PC-3 (cell line): ENCODE measurements at regions not wholly inside any gene's neighbourhood (a gene's known extent, or its start where the extent isn't known, plus 50 kb on each side); places are given as distances from the start of the nearest gene placed in this dataset.

ENCODE experiments used
- ATAC-seq: fragments of 200-7000 bp; cut with Tn5 transposase; 2 replicates; pipeline ENCODE4 v1.9.1; 2020; ENCODE audit warnings: mild to moderate bottlenecking, moderate library complexity
- BruUV-seq: library from RNA; stranded (reverse); fragments of 400-500 nt; replicated peaks from 2 replicates; lab custom pipeline; 2021; lab: Mats Ljungman, UMichigan
- CTCF ChIA-PET: fragments of 300-600 bp; sonication (Branson Sonifier 250); formaldehyde crosslinking; loops from one replicate; lab custom pipeline; 2022; ENCODE audit warnings: antibody characterized with exemption; lab: Charles Lee
- POLR2A ChIA-PET: fragments of 300-600 bp; sonication (Branson Sonifier 250); formaldehyde crosslinking; loops from one replicate; lab custom pipeline; 2022; ENCODE audit warnings: antibody characterized with exemption; ENCODE audit not compliant: unreplicated experiment; lab: Charles Lee
- DNase-seq: peaks from one replicate; pipeline ENCODE4 v3.0.0-alpha.2; 2015
- H2AFZ ChIP-seq: fragments of 300-600 bp; sonication (generic); 2 replicates; pipeline ENCODE4 v1.6.0; 2016; ENCODE audit warnings: antibody characterized with exemption, low read length
- H3F3A ChIP-seq: fragments of 300-600 bp; sonication (generic); one replicate; pipeline ENCODE4 v1.6.0; 2017; ENCODE audit warnings: antibody characterized with exemption, low read length, control low read depth, mild to moderate bottlenecking; ENCODE audit not compliant: unreplicated experiment
- H3K27ac ChIP-seq: fragments of 300-600 bp; sonication (generic); 2 replicates; pipeline ENCODE4 v1.5.1; 2016; ENCODE audit warnings: mild to moderate bottlenecking, low read length
- H3K27me3 ChIP-seq: fragments of 300-600 bp; sonication (generic); 2 replicates; pipeline ENCODE4 v1.6.1; 2016; ENCODE audit warnings: low read length, mixed read lengths
- H3K36me3 ChIP-seq: fragments of 300-600 bp; sonication (generic); 2 replicates; pipeline ENCODE4 v1.6.1; 2016; ENCODE audit warnings: low read depth, mixed run types, low read length, mixed read lengths
- H3K4me1 ChIP-seq: fragments of 300-600 bp; sonication (generic); 2 replicates; pipeline ENCODE4 v1.5.1; 2016; ENCODE audit warnings: low read length; ENCODE audit not compliant: insufficient read depth
- H3K4me2 ChIP-seq: fragments of 300-600 bp; sonication (generic); 2 replicates; pipeline ENCODE4 v1.6.0; 2016; ENCODE audit warnings: low read length
- H3K4me3 ChIP-seq: fragments of 300-600 bp; sonication (generic); 2 replicates; pipeline ENCODE4 v1.5.1; 2016; ENCODE audit warnings: mild to moderate bottlenecking, low read length, mixed read lengths
- H3K79me2 ChIP-seq: fragments of 300-600 bp; sonication (generic); 2 replicates; pipeline ENCODE4 v1.6.1; 2017; ENCODE audit warnings: low read length, mixed read lengths
- H3K9ac ChIP-seq: fragments of 300-600 bp; sonication (generic); 2 replicates; pipeline ENCODE4 v1.6.0; 2016; ENCODE audit warnings: mild to moderate bottlenecking, low read length
- H3K9me2 ChIP-seq: fragments of 300-600 bp; sonication (generic); replicated peaks from 2 replicates; pipeline ENCODE4 v1.6.1; 2016; ENCODE audit warnings: mixed run types, low read length, mixed read lengths
- H3K9me3 ChIP-seq: fragments of 300-600 bp; sonication (generic); 2 replicates; pipeline ENCODE4 v1.6.1; 2016; ENCODE audit warnings: low read length, mixed read lengths
- H4K20me1 ChIP-seq: fragments of 300-600 bp; sonication (generic); 2 replicates; pipeline ENCODE4 v1.6.1; 2016; ENCODE audit warnings: low read length, mixed read lengths
- EZH2 ChIP-seq: fragments of 300-600 bp; sonication (generic); IDR thresholded peaks from one replicate; pipeline ENCODE4 v1.6.1; 2017; ENCODE audit warnings: antibody characterized with exemption, mild to moderate bottlenecking, low read length; ENCODE audit not compliant: unreplicated experiment
- EZH2phosphoT487 ChIP-seq: fragments of 300-600 bp; sonication (generic); IDR thresholded peaks from 2 replicates; pipeline ENCODE4 v1.6.1; 2018; ENCODE audit warnings: mild to moderate bottlenecking, antibody characterized with exemption, low read length, borderline replicate concordance
- intact Hi-C: fragments of 100-400 bp; cut with micrococcal nuclease; formaldehyde crosslinking; loops from 2 replicates; pipeline ENCODE4 v1.9.0; 2023
- TF ChIP-seq, protein P1 (sequence below): fragments of 300-600 bp; sonication (generic); conservative IDR thresholded peaks from 2 replicates; pipeline ENCODE4 v1.5.1; 2017; ENCODE audit warnings: antibody characterized with exemption, low read depth, mild to moderate bottlenecking, low read length

GRCh38 chr1:175875556-175875955, 132.2 kb upstream of the TNR start:
- Histone ChIP-seq H3K9ac (no peak overlapping the region), H3K4me2 (no peak overlapping the region), H3K27ac (no peak overlapping the region), H3K27me3 (no peaks in the 10 kb centered on the region), H3K4me1 (no peaks in the 10 kb centered on the region), H3K9me3 (no peaks in the 10 kb centered on the region), H3K4me3 (no peak overlapping the region), H2AFZ (no peak overlapping the region), H3F3A (no peaks in the 10 kb centered on the region), H4K20me1 (no peaks in the 10 kb centered on the region), H3K36me3 (no peaks in the 10 kb centered on the region), H3K79me2 (no peaks in the 10 kb centered on the region), H3K9me2 (no peaks in the 10 kb centered on the region)
- BruUV-seq, result no TSS peak
- DNase-seq (no peak), ATAC-seq (no peak)
- ChIA-PET POLR2A (no interaction called here), CTCF (no interaction called here)
- no peak for TF ChIP-seq EZH2
- TF ChIP-seq, protein P1, sequence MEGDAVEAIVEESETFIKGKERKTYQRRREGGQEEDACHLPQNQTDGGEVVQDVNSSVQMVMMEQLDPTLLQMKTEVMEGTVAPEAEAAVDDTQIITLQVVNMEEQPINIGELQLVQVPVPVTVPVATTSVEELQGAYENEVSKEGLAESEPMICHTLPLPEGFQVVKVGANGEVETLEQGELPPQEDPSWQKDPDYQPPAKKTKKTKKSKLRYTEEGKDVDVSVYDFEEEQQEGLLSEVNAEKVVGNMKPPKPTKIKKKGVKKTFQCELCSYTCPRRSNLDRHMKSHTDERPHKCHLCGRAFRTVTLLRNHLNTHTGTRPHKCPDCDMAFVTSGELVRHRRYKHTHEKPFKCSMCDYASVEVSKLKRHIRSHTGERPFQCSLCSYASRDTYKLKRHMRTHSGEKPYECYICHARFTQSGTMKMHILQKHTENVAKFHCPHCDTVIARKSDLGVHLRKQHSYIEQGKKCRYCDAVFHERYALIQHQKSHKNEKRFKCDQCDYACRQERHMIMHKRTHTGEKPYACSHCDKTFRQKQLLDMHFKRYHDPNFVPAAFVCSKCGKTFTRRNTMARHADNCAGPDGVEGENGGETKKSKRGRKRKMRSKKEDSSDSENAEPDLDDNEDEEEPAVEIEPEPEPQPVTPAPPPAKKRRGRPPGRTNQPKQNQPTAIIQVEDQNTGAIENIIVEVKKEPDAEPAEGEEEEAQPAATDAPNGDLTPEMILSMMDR, result no peak
- no peak for TF ChIP-seq EZH2phosphoT487
- intact Hi-C loops, result no loop called here

GRCh38 chr1:175874081-175874480, 130.7 kb upstream of the TNR start:
- Histone ChIP-seq H4K20me1 (no peaks in the 10 kb centered on the region), H3K27me3 (no peaks in the 10 kb centered on the region), H2AFZ (no peak overlapping the region), H3K9ac (no peak overlapping the region), H3K4me2 (no peak overlapping the region), H3K79me2 (no peaks in the 10 kb centered on the region), H3K9me3 (no peaks in the 10 kb centered on the region), H3K4me3 (no peak overlapping the region), H3K27ac (no peak overlapping the region), H3F3A (no peaks in the 10 kb centered on the region), H3K36me3 (no peaks in the 10 kb centered on the region), H3K4me1 (no peaks in the 10 kb centered on the region), H3K9me2 (no peaks in the 10 kb centered on the region)
- POLR2A ChIA-PET, result no interaction called here
- DNase-seq (peak; percentile 10), ATAC-seq (no peak)
- no TSS peak for BruUV-seq
- TF ChIP-seq EZH2phosphoT487 (no peak), EZH2 (no peak)
- TF ChIP-seq, protein P1, result no peak
- intact Hi-C loops, result no loop called here
- CTCF ChIA-PET, result no interaction called here

DNA sequence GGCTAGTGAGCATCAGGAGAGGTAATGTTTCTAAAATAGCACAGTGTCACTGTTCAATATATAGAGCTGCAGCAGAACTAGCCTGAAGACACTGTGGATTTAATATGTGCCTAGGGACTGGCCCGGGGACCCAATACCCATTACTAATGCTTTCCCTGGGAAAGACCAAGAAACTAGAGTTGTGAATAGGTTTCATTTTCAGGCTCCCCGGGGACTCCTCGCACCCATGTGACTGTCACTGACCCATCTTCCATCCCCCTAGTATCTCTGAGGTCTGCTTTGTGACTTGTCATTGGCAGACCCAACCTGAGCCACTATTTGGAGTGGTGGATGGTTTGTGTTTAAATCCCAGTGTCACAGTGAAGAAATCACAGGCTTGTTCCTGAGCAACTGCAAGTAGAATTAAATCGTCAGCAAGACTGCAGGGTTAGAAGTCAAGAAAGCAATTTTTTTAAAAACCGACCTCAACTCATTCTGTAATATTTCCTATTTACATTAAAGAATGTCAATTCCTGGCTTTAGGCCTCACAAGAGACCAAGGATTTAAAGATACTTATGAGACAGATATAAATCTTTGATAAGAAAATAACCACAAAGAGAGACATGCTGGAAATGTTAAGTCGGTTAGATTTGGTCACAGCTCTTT, 130.0 kb upstream of the TNR start:
- ChIA-PET POLR2A (no interaction called here), CTCF (no interaction called here)
- no TSS peak for BruUV-seq
- Histone ChIP-seq H4K20me1 (no peaks in the 10 kb centered on the region), H3K4me2 (no peak overlapping the region), H3K9ac (no peak overlapping the region), H3K9me3 (no peaks in the 10 kb centered on the region), H3K4me1 (no peaks in the 10 kb centered on the region), H3K4me3 (no peak overlapping the region), H3F3A (no peaks in the 10 kb centered on the region), H3K9me2 (no peaks in the 10 kb centered on the region), H3K27me3 (no peaks in the 10 kb centered on the region), H3K27ac (no peak overlapping the region), H3K79me2 (no peaks in the 10 kb centered on the region), H3K36me3 (no peaks in the 10 kb centered on the region), H2AFZ (no peak overlapping the region)
- intact Hi-C loops, result no loop called here
- TF ChIP-seq, protein P1, result no peak
- TF ChIP-seq EZH2, result no peak
- no peak for TF ChIP-seq EZH2phosphoT487
- ATAC-seq (no peak), DNase-seq (no peak)
